ENCODE measurements at regions not wholly inside any gene's neighbourhood (a gene's known extent, or its start where the extent isn't known, plus 50 kb on each side); places are given as distances from the start of the nearest gene placed in this dataset.

DNA sequence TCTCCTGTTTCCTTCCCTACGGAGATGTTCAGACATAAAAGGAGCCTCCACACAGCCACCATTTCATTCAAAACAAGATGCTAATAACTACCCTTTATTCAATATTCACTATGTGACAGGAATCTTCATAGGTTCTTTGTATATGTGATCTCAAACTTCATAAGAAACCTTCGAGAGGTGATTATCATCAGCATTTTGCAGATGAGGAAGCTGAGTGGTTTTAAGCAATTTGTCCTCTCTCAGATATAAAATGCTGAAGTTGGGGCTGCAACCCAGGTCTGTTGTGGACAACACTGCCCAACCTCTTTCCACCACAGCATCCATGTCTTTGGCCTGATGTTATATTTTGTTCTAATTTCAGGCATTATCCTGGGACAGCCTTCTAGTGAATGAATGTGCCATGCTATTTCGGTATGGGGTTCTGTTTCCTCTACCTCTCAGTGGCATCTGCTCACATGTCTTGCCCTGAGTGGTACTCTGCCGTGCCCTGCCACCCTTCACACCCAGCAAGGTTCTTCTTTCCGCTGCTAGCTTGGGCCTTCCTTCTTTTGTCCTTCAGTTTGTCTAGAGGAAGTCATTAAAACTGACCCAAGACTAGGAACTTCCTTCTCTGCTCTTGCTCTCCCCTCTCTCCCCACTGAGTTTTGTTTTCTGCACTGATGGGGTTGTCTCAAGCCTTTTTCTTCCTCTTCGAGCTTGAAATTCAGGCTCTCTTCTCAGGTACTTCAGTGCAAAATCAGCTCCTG is 300.9 kb upstream of the PRDM1 start:
- DNase-seq: no peak
- Mint-ChIP-seq H3K27ac (peak overlapping the region; percentile 12), H3K36me3 (ENCODE audit: low read depth) (no peaks in the 10 kb centered on the region), H3K27me3 (peaks cover 11% of the 10 kb centered on the region), H3K4me1 (peaks cover 18% of the 10 kb centered on the region), H3K4me3 (no peak overlapping the region)
- H3K9me3 ChIP-seq (ENCODE audit: control insufficient read depth, low read length, poor library complexity, severe bottlenecking): no peaks in the 10 kb centered on the region
- no peak for ATAC-seq

DNA sequence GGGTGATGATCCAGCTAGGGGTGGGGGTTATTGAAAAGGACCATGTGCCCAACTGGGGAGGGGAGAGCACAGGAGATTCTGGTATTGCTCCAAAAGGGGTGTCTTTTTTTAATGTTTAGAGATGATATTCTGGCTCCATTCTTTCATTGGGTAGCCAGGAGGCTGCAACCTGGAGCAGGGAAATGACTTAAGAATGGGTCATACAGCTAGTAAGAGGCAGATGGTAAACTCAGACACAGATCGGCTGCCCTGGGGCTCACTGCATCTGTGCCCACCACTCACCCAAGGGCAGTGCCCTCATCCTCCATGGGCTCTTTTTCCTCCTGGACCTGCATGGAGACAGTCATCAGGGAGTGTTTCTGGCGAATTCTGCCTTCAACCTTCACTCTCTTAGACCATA is 302.0 kb upstream of the PRDM1 start:
- H3K36me3 Mint-ChIP-seq (ENCODE audit: low read depth): no peaks in the 10 kb centered on the region
- DNase-seq (no peak), ATAC-seq (no peak)
- peaks cover 18% of the 10 kb centered on the region for H3K4me1 Mint-ChIP-seq
- H3K27me3 Mint-ChIP-seq: peaks cover 11% of the 10 kb centered on the region
- H3K9me3 ChIP-seq (ENCODE audit: control insufficient read depth, low read length, poor library complexity, severe bottlenecking): no peaks in the 10 kb centered on the region
- H3K27ac Mint-ChIP-seq: no peak overlapping the region
- H3K4me3 Mint-ChIP-seq: no peak overlapping the region

DNA sequence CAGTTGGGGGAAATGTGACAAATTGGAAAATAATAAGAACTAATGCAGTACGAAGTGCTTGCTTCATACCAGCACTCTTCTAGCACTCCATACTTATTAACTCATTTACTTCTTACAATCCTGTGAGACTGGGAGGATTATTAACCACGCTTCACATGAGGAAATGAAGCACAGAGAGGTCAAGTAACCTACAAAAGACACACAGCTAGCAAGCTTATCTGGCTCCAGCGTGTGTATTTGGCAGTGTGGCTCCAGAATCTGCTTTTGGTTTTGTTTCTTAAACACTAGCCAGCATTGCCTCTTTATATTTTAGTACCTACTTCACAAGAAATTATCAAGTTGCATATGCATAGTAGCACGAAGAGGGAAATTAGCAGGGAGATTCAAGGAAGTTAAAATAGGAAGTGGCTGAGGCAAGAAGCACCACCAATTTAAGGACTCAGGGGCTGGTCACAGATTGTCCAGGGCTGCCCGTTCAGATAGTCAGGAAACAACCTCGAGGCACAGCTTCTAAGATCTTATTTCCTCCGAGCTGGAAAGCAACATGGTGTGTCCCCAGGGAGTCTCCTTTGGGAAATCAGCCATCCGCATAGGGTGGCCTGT is 302.7 kb upstream of the PRDM1 start:
- H3K27me3 Mint-ChIP-seq: peaks cover 11% of the 10 kb centered on the region
- H3K9me3 ChIP-seq (ENCODE audit: control insufficient read depth, low read length, poor library complexity, severe bottlenecking): no peaks in the 10 kb centered on the region
- H3K4me3 Mint-ChIP-seq: no peak overlapping the region
- ATAC-seq (no peak), DNase-seq (no peak)
- H3K27ac Mint-ChIP-seq: peak overlapping the region; percentile 24
- H3K4me1 Mint-ChIP-seq: peaks cover 18% of the 10 kb centered on the region
- H3K36me3 Mint-ChIP-seq (ENCODE audit: low read depth): no peaks in the 10 kb centered on the region

DNA sequence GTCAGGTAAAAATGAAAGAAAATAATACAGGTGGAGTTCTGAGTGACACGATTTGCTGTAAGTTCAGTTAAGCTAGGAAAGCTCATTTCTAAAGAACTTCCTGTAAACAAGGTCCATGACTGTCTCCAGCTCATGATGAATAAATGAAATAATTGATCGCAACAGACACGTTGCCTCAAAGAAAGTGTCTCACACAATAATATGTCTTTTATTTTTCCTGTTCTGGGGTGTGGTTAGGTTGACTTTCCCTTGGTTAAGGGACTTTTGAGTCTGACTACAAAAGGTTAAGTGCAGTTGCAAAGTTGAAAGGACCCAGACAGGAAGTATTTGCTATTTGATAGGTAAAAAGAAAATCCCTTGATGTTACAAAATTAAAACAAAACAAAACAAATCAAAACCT is 304.2 kb upstream of the PRDM1 start:
- peak overlapping the region; percentile 84 for H3K4me3 Mint-ChIP-seq
- H3K4me1 Mint-ChIP-seq: peaks cover 16% of the 10 kb centered on the region
- ATAC-seq: peak; percentile 91
- no peaks in the 10 kb centered on the region for H3K36me3 Mint-ChIP-seq (ENCODE audit: low read depth)
- DNase-seq: no peak
- H3K27ac Mint-ChIP-seq: peak overlapping the region; percentile 88
- no peaks in the 10 kb centered on the region for H3K9me3 ChIP-seq (ENCODE audit: control insufficient read depth, low read length, poor library complexity, severe bottlenecking)
- no peaks in the 10 kb centered on the region for H3K27me3 Mint-ChIP-seq

DNA sequence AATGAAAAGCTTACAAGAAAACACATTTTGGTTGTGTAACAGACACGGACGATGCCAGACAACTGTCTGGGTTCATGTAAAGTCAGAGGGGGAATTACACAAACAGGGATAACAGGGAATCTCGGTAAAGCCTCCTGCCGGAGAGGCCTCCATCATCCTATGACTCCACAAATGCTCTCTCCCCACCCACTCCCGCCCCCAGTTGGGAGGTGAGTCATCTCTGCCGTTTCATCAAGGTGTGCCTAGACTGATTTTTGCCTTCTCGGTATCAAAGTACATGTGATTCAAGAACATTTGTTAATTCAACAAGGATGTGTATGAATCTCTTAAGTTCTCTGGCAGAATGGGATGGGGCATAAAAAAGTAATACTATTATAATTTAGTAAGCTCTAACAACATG is 304.9 kb upstream of the PRDM1 start:
- no peak overlapping the region for H3K4me3 Mint-ChIP-seq
- peaks cover 16% of the 10 kb centered on the region for H3K4me1 Mint-ChIP-seq
- H3K36me3 Mint-ChIP-seq (ENCODE audit: low read depth): no peaks in the 10 kb centered on the region
- ATAC-seq (no peak), DNase-seq (no peak)
- H3K9me3 ChIP-seq (ENCODE audit: control insufficient read depth, low read length, poor library complexity, severe bottlenecking): no peaks in the 10 kb centered on the region
- H3K27ac Mint-ChIP-seq: peak overlapping the region; percentile 88
- no peaks in the 10 kb centered on the region for H3K27me3 Mint-ChIP-seq

DNA sequence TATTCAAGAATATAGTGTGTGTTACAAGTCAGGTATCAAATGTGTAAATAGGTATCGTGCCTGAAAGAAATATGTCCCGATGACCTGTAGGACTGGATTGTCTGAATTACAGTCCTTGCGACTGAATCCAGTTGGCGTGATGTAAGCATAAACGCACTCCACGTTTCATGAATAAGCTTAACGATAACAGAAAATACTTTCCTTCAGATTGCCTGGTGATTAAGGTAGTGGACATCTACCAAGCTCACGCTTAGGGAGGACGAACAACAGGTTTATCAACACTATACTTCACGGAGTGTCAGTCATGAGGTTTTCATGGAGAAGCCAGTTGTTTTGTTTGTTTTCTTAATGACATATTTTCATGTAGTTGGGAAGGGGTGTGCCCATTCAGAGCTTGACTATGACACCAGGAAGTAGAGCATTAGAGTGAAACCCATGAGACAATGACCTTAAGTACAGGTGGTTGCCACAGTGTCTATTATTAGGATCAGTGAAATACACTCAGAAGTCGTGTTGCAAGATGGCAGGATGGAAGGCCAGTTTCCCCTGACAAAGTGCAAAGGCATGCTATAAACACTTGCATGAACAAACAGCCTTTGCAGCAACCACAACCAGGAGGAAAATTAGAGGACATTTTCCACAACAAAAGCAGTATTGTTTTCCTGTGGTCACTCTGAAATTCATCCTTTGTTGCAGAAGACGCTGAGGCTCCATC is 305.8 kb upstream of the PRDM1 start:
- Mint-ChIP-seq H3K4me3 (no peak overlapping the region), H3K36me3 (ENCODE audit: low read depth) (no peaks in the 10 kb centered on the region)
- ATAC-seq: no peak

DNA sequence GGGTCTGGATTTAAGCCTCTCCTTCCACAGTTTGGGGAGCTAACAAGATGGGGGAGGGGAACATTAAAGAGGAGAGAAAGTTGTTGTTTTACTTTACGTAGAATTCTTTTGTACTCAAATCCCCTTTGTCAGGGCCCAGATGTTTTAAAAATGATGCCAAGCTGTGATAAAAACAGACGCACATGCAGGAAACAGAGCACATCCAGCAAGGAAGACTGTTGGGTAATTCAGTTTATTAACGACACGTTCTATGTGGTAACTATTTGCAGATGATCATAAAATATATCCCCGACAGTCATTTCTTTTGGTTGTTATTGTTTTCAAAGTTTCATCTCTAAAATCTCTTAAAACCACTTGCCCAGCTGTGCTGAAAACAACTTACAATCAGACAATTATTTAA is 307.0 kb upstream of the PRDM1 start:
- no peaks in the 10 kb centered on the region for H3K36me3 Mint-ChIP-seq (ENCODE audit: low read depth)
- no peaks in the 10 kb centered on the region for H3K27me3 Mint-ChIP-seq
- H3K27ac Mint-ChIP-seq: no peak overlapping the region
- no peak overlapping the region for H3K4me3 Mint-ChIP-seq
- DNase-seq (no peak), ATAC-seq (no peak)
- H3K9me3 ChIP-seq (ENCODE audit: control insufficient read depth, low read length, poor library complexity, severe bottlenecking): peaks cover 3% of the 10 kb centered on the region
- H3K4me1 Mint-ChIP-seq: peaks cover 12% of the 10 kb centered on the region

More for the DNA sequence above, 305.8 kb upstream of the PRDM1 start:
- peaks cover 1% of the 10 kb centered on the region for H3K9me3 ChIP-seq (ENCODE audit: control insufficient read depth, low read length, poor library complexity, severe bottlenecking)
- Mint-ChIP-seq H3K27ac (no peak overlapping the region), H3K27me3 (no peaks in the 10 kb centered on the region), H3K4me1 (peaks cover 13% of the 10 kb centered on the region)
- DNase-seq: no peak

DNA sequence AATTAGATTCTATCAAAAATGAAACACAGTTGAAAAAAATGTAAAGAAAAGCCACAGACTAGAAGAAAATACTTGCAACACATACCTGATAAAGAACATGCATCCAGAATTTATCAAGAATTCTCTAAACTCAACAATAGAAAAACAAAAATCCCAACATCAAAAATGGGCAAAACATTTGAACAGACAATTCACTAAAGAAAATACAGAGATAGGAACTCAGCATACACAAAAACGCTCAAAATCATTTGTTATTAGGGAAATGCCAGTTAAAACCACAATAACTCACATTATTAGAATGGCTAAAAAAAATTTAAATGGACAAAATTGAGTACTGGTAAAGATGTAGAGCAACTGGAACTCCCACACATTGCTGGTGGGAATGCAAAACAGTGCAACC is 311.0 kb upstream of the PRDM1 start:
- H3K4me1 Mint-ChIP-seq: no peaks in the 10 kb centered on the region
- DNase-seq (no peak), ATAC-seq (no peak)
- no peaks in the 10 kb centered on the region for H3K27me3 Mint-ChIP-seq
- H3K36me3 Mint-ChIP-seq (ENCODE audit: low read depth): no peaks in the 10 kb centered on the region
- peaks cover 3% of the 10 kb centered on the region for H3K9me3 ChIP-seq (ENCODE audit: control insufficient read depth, low read length, poor library complexity, severe bottlenecking)
- no peak overlapping the region for H3K4me3 Mint-ChIP-seq
- H3K27ac Mint-ChIP-seq: no peak overlapping the region

DNA sequence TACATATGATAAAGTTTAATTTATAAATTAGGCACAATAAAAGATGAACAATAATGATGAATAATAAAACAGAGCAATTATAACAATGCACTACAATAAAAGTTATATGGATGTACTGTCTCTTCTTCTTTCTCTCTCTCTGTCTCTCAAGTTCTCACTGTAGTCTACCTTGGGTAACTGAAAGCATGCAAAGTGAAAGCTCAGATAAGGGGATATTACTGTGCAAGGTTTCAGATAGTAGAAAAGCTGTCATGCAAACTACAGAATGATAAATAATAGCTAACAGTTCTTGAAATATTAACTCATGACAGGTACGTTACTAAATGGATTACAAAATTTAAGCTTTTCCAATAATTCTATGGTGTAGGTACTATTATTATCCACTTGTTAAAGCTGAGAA is 311.9 kb upstream of the PRDM1 start:
- H3K4me1 Mint-ChIP-seq: no peaks in the 10 kb centered on the region
- H3K9me3 ChIP-seq (ENCODE audit: control insufficient read depth, low read length, poor library complexity, severe bottlenecking): peaks cover 3% of the 10 kb centered on the region
- no peaks in the 10 kb centered on the region for H3K27me3 Mint-ChIP-seq
- H3K36me3 Mint-ChIP-seq (ENCODE audit: low read depth): no peaks in the 10 kb centered on the region
- no peak overlapping the region for H3K4me3 Mint-ChIP-seq
- no peak overlapping the region for H3K27ac Mint-ChIP-seq
- ATAC-seq (no peak), DNase-seq (no peak)

DNA sequence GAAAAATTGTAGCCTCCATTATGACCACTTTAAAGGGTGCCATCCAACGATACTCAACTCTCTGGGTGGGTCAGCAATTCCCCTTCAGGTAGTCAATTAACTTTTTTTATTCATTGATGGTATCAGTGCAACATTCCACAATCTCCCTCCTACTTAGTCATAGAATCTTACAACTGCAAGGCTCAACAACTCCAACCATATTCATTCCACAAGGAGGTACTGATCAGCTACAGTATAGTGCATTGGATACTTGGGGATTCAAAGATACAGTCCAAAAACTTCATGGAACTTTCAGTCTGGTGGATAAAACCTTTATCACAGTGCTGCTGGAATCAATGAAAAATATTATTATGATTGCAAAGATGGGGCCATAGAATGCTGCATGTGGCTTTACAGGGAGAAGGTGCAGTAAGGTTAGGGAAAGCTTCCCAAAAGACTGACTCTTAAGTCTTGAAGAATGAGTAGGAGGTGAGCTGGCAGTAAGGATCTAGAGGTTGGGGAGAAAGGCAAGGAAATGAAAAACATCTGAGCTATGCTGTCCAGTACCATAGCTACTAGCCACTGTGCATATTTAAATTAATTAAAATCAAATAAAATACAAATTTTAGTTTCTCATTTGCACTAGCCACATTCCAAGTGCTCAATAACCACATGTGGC is 314.7 kb upstream of the PRDM1 start:
- Mint-ChIP-seq H3K36me3 (ENCODE audit: low read depth) (no peaks in the 10 kb centered on the region), H3K4me1 (no peaks in the 10 kb centered on the region), H3K27ac (no peak overlapping the region), H3K27me3 (no peaks in the 10 kb centered on the region), H3K4me3 (no peak overlapping the region)
- ATAC-seq (no peak), DNase-seq (no peak)
- peaks cover 3% of the 10 kb centered on the region for H3K9me3 ChIP-seq (ENCODE audit: control insufficient read depth, low read length, poor library complexity, severe bottlenecking)

DNA sequence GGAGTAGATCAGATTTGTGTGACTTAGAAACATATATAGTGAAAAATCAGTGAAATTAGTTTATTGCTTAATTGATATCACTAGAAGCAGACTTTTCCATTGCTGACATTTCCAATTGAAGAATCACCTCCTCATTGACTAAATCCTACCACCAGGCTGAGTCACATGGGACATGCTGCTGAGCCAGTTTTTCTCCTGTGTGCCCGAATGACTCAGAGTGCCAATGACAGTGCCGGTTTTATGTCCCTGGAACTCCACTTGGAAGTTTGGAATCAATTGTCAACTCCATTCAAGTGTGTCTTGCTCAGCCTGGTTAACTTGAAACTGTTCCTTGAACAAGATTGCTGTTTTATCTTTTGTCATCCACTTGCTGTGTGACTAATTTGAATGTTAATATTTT is 316.1 kb upstream of the PRDM1 start:
- no peak overlapping the region for H3K4me3 Mint-ChIP-seq
- H3K36me3 Mint-ChIP-seq (ENCODE audit: low read depth): no peaks in the 10 kb centered on the region
- DNase-seq (no peak), ATAC-seq (no peak)
- H3K9me3 ChIP-seq (ENCODE audit: control insufficient read depth, low read length, poor library complexity, severe bottlenecking): no peaks in the 10 kb centered on the region
- H3K27ac Mint-ChIP-seq: no peak overlapping the region
- no peaks in the 10 kb centered on the region for H3K4me1 Mint-ChIP-seq
- H3K27me3 Mint-ChIP-seq: no peaks in the 10 kb centered on the region

DNA sequence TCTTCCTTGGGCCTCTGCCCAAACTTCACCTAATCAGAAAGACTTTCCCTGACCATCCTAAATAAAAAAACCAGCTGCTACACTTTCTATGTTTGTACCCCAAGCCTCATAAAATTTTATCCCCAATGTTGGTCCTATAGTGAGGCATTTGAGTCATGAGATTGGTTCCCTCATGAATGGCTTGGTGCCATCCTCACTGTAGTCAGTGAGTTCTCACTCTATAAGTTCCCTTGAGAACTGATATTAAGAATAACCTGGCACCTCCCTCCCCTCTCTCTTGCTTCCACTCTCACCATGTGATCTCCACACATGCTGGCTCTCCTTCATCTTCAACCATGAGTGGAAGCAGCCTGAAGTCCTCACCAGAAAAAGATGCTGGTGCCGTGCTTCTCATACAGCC is 316.9 kb upstream of the PRDM1 start:
- H3K4me3 Mint-ChIP-seq: no peak overlapping the region
- no peak for ATAC-seq

DNA sequence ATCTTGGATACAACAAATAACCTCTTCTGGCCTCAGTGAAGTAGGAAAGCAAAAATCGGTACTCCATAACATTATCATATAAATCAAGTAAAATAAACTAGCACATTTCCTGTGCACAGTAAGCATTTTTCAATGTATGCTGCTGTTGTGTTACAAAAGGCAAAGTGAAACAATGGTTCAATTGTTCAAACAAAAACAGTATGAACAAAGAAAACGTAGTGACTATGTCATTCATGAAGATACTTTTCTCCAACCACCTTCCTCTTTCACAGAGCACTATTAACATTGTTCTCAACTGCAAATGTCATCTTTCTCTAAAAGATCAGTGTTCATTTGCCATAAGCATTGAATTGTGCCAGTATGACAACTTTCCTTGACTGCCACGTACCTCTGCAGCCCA is 318.6 kb upstream of the PRDM1 start:
- ATAC-seq (no peak), DNase-seq (no peak)
- H3K4me3 Mint-ChIP-seq: no peak overlapping the region
- no peak overlapping the region for H3K27ac Mint-ChIP-seq
- H3K36me3 Mint-ChIP-seq (ENCODE audit: low read depth): peaks cover under 1% of the 10 kb centered on the region
- no peaks in the 10 kb centered on the region for H3K9me3 ChIP-seq (ENCODE audit: control insufficient read depth, low read length, poor library complexity, severe bottlenecking)
- H3K27me3 Mint-ChIP-seq: no peaks in the 10 kb centered on the region
- H3K4me1 Mint-ChIP-seq: no peaks in the 10 kb centered on the region

More for the DNA sequence above, 316.9 kb upstream of the PRDM1 start:
- no peaks in the 10 kb centered on the region for H3K9me3 ChIP-seq (ENCODE audit: control insufficient read depth, low read length, poor library complexity, severe bottlenecking)
- Mint-ChIP-seq H3K36me3 (ENCODE audit: low read depth) (no peaks in the 10 kb centered on the region), H3K4me1 (no peaks in the 10 kb centered on the region), H3K27me3 (no peaks in the 10 kb centered on the region), H3K27ac (no peak overlapping the region)
- no peak for DNase-seq

Data from T-helper 17 cell (primary cell).